ENCODE measurements at regions not wholly inside any gene's neighbourhood (a gene's known extent, or its start where the extent isn't known, plus 50 kb on each side); places are given as distances from the start of the nearest gene placed in this dataset.

DNA sequence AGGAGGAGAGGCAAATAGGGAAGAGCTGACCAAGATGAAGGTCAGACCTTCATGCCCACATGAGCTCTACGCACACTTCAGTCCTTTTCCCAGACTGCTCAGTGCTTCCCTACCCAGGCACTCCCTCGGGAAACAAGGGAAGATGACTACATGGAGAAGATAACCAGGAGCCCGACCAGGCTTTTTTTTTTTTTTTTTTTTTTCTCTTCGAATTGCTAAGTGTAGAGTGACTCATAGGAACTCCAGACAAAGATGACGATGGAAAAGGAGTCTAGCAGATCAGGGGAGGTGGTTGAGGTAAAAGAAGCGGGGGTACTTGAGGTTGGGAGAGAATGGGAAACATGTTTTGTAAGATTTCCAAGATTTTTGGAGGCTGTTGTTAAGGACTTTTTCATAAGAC is 526.1 kb downstream of the BNC2 start:
- TF ChIP-seq ELF1 (tag; IDR thresholded peaks at IDR 0.05) (no peak), ZNF143 (CRISPR knock-in tag; IDR thresholded peaks at IDR 0.05) (no peak), CBX1 (IDR thresholded peaks at IDR 0.05; ENCODE audit: low read depth) (no peak), HDAC6 (IDR thresholded peaks at IDR 0.05; ENCODE audit: low read depth, low read length) (no peak), CBFB (CRISPR knock-in tag; IDR thresholded peaks at IDR 0.05) (no peak), ZNF354B (CRISPR knock-in tag; IDR thresholded peaks at IDR 0.05) (no peak), NR1H2 (CRISPR knock-in tag; IDR thresholded peaks at IDR 0.05) (no peak), ZNF23 (CRISPR knock-in tag; IDR thresholded peaks at IDR 0.05) (no peak)
- TF ChIP-seq, protein P1, sequence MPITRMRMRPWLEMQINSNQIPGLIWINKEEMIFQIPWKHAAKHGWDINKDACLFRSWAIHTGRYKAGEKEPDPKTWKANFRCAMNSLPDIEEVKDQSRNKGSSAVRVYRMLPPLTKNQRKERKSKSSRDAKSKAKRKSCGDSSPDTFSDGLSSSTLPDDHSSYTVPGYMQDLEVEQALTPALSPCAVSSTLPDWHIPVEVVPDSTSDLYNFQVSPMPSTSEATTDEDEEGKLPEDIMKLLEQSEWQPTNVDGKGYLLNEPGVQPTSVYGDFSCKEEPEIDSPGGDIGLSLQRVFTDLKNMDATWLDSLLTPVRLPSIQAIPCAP (CRISPR knock-in tag; IDR thresholded peaks at IDR 0.05; ENCODE audit: borderline replicate concordance), result no peak
- TF ChIP-seq, protein P2, sequence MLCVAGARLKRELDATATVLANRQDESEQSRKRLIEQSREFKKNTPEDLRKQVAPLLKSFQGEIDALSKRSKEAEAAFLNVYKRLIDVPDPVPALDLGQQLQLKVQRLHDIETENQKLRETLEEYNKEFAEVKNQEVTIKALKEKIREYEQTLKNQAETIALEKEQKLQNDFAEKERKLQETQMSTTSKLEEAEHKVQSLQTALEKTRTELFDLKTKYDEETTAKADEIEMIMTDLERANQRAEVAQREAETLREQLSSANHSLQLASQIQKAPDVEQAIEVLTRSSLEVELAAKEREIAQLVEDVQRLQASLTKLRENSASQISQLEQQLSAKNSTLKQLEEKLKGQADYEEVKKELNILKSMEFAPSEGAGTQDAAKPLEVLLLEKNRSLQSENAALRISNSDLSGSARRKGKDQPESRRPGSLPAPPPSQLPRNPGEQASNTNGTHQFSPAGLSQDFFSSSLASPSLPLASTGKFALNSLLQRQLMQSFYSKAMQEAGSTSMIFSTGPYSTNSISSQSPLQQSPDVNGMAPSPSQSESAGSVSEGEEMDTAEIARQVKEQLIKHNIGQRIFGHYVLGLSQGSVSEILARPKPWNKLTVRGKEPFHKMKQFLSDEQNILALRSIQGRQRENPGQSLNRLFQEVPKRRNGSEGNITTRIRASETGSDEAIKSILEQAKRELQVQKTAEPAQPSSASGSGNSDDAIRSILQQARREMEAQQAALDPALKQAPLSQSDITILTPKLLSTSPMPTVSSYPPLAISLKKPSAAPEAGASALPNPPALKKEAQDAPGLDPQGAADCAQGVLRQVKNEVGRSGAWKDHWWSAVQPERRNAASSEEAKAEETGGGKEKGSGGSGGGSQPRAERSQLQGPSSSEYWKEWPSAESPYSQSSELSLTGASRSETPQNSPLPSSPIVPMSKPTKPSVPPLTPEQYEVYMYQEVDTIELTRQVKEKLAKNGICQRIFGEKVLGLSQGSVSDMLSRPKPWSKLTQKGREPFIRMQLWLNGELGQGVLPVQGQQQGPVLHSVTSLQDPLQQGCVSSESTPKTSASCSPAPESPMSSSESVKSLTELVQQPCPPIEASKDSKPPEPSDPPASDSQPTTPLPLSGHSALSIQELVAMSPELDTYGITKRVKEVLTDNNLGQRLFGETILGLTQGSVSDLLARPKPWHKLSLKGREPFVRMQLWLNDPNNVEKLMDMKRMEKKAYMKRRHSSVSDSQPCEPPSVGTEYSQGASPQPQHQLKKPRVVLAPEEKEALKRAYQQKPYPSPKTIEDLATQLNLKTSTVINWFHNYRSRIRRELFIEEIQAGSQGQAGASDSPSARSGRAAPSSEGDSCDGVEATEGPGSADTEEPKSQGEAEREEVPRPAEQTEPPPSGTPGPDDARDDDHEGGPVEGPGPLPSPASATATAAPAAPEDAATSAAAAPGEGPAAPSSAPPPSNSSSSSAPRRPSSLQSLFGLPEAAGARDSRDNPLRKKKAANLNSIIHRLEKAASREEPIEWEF (CRISPR knock-in tag; IDR thresholded peaks at IDR 0.05), result no peak
- TF ChIP-seq, protein P3, sequence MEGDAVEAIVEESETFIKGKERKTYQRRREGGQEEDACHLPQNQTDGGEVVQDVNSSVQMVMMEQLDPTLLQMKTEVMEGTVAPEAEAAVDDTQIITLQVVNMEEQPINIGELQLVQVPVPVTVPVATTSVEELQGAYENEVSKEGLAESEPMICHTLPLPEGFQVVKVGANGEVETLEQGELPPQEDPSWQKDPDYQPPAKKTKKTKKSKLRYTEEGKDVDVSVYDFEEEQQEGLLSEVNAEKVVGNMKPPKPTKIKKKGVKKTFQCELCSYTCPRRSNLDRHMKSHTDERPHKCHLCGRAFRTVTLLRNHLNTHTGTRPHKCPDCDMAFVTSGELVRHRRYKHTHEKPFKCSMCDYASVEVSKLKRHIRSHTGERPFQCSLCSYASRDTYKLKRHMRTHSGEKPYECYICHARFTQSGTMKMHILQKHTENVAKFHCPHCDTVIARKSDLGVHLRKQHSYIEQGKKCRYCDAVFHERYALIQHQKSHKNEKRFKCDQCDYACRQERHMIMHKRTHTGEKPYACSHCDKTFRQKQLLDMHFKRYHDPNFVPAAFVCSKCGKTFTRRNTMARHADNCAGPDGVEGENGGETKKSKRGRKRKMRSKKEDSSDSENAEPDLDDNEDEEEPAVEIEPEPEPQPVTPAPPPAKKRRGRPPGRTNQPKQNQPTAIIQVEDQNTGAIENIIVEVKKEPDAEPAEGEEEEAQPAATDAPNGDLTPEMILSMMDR (IDR thresholded peaks at IDR 0.05 in 2 of 3, conservative IDR thresholded peaks at IDR 0.05 in 1 of 3; ENCODE audit: insufficient read depth in 2 of 3, low read depth in 1 of 3, low read length in 3 of 3), result no peak

Measured in K562 (cell line).